Urinary bladder (tissue), 3 donors: ENCODE measurements at regions not wholly inside any gene's neighbourhood (a gene's known extent, or its start where the extent isn't known, plus 50 kb on each side); places are given as distances from the start of the nearest gene placed in this dataset.
"Not testable (repeated sequence)": the region's sequence is repeated elsewhere in the genome, so short reads cannot be mapped to it uniquely, and the experiment has no call there.

Experiments used
- DNase-seq: peaks from one replicate; pipeline ENCODE4 v3.0.0-alpha.2; 2015; ENCODE audit errors: extremely low spot score
- H3K27ac ChIP-seq: one replicate; pipeline ENCODE4 v1.5.1; 2013; ENCODE audit warnings: low read depth, mild to moderate bottlenecking, moderate library complexity
- H3K36me3 ChIP-seq: one replicate; pipeline ENCODE4 v1.6.1; 2013; ENCODE audit warnings: mild to moderate bottlenecking, moderate library complexity; ENCODE audit not compliant: insufficient read depth
- H3K4me1 ChIP-seq: one replicate; pipeline ENCODE4 v1.6.1; 2013; ENCODE audit warnings: mild to moderate bottlenecking, moderate library complexity; ENCODE audit not compliant: insufficient read depth
- H3K4me3 ChIP-seq: one replicate; pipeline ENCODE4 v1.5.1; 2013; ENCODE audit warnings: low read depth, low read length
- WGBS: extraction: QIAGEN DNeasy Blood & Tissue Kit; methylation state at CpG from one replicate; pipeline ENCODE4 v1.1.7; 2013; 5-methylcytosine and 5-hydroxymethylcytosine counted together
- donor health status: healthy with polysubstance abuse.
- donor health status: healthy.

- DNase-seq, result no peak
- no peaks in the 10 kb centered on the region for H3K36me3 ChIP-seq
- WGBS, result 88% methylated on average over 29 of the region's 29 CpGs
- no peak overlapping the region for H3K27ac ChIP-seq
- no peaks in the 10 kb centered on the region for H3K4me1 ChIP-seq
- no peak overlapping the region for H3K4me3 ChIP-seq
Measured at GRCh38 chr14:104305511-104306449, 167.4 kb downstream of the KIF26A start.

DNA sequence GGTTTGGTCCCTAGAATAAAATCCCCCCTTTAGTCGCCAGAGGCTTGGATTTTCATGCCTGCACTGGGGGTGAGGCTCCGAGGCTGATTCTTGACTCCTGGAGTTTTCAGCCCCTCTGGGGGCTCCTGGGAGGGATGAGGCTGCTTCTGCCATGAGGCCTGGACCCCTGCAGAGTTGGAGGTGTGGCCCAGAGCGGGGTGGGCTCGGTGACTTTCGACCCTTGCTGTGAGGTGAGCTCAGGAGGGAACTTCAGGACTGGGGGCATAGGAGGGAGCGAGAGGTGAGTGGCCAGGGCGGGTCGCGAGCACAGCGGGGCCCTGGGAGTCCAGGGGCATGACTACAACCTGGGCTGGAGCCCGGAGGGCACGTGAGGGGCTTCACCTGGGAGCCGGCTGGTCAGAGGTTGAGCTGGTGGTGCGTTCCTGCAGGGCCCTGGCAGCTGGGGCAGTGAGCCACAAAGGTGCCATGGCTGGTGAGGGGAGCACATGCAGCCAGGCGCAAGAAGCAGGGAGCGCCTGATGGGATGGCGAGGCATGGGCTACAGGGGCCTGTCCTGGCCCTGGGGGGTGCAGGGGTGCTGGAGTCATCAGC, 168.2 kb downstream of the KIF26A start:
- no peak for DNase-seq
- H3K36me3 ChIP-seq, result no peaks in the 10 kb centered on the region
- no peak overlapping the region for H3K27ac ChIP-seq
- WGBS, result 76% methylated on average over 17 of the region's 17 CpGs
- H3K4me3 ChIP-seq, result no peak overlapping the region
- H3K4me1 ChIP-seq, result no peaks in the 10 kb centered on the region

GRCh38 chr14:104307246-104307626, 168.8 kb downstream of the KIF26A start:
- Histone ChIP-seq H3K27ac (no peak overlapping the region), H3K36me3 (no peaks in the 10 kb centered on the region), H3K4me3 (no peak overlapping the region), H3K4me1 (no peaks in the 10 kb centered on the region)
- DNase-seq, result no peak
- WGBS, result 91% methylated on average over 7 of the region's 7 CpGs

- Histone ChIP-seq H3K36me3 (no peaks in the 10 kb centered on the region), H3K4me1 (no peaks in the 10 kb centered on the region), H3K27ac (no peak overlapping the region), H3K4me3 (no peak overlapping the region)
- WGBS, result 93% methylated on average over 25 of the region's 25 CpGs
- DNase-seq, result no peak
Measured at GRCh38 chr14:104307627-104308401, 169.4 kb downstream of the KIF26A start.

GRCh38 chr14:104308534-104308933, 170.1 kb downstream of the KIF26A start:
- 71% methylated on average over 10 of the region's 10 CpGs for WGBS
- DNase-seq, H3K36me3 ChIP-seq, H3K27ac ChIP-seq, H3K4me1 ChIP-seq, H3K4me3 ChIP-seq: not testable (repeated sequence)

GRCh38 chr14:104309657-104310369, 171.4 kb downstream of the KIF26A start:
- Histone ChIP-seq H3K4me3 (no peak overlapping the region), H3K27ac (no peak overlapping the region), H3K36me3 (no peaks in the 10 kb centered on the region), H3K4me1 (no peaks in the 10 kb centered on the region)
- no peak for DNase-seq
- WGBS, result 83% methylated on average over 8 of the region's 8 CpGs

- no peaks in the 10 kb centered on the region for H3K4me1 ChIP-seq
- WGBS, result 69% methylated on average over 4 of the region's 4 CpGs
- no peak for DNase-seq
- H3K4me3 ChIP-seq, result no peak overlapping the region
- H3K36me3 ChIP-seq, result no peaks in the 10 kb centered on the region
- no peak overlapping the region for H3K27ac ChIP-seq
Measured at GRCh38 chr14:104311358-104311757, 173.0 kb downstream of the KIF26A start.

DNA sequence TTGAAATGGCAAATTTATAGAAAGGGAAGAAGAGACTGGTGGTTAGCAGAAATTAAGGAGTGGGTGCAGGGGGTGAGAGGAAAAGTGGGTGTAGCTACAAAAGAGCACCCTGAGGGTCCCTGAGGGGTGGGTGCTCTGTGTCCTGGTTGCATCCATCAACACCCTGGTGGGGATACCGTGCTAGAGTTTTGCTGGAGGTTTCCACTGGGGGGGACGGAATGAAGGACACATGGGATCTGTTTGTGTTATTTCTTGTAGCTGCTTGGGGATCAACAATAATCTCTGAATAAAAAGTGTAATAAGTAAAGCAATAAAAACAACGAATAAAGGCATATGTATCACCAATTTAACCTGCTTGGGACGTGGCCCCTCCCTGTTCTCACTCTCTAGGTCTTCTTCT, 175.3 kb downstream of the KIF26A start:
- H3K4me1 ChIP-seq, result no peaks in the 10 kb centered on the region
- WGBS, result 76% methylated on average over 4 of the region's 4 CpGs
- H3K27ac ChIP-seq, result no peak overlapping the region
- H3K4me3 ChIP-seq, result no peak overlapping the region
- no peaks in the 10 kb centered on the region for H3K36me3 ChIP-seq
- no peak for DNase-seq

- no peak for DNase-seq
- no peaks in the 10 kb centered on the region for H3K4me1 ChIP-seq
- 86% methylated on average over 19 of the region's 19 CpGs for WGBS
- no peak overlapping the region for H3K27ac ChIP-seq
- no peak overlapping the region for H3K4me3 ChIP-seq
- no peaks in the 10 kb centered on the region for H3K36me3 ChIP-seq
Measured at GRCh38 chr14:104314251-104314941, 176.0 kb downstream of the KIF26A start.

GRCh38 chr14:104315169-104315568, 176.8 kb downstream of the KIF26A start:
- H3K4me1 ChIP-seq, result no peaks in the 10 kb centered on the region
- H3K27ac ChIP-seq, result no peak overlapping the region
- 81% methylated on average over 14 of the region's 14 CpGs for WGBS
- H3K36me3 ChIP-seq, result no peaks in the 10 kb centered on the region
- no peak overlapping the region for H3K4me3 ChIP-seq
- no peak for DNase-seq

GRCh38 chr14:104315625-104316024, 177.2 kb downstream of the KIF26A start:
- Histone ChIP-seq H3K27ac (no peak overlapping the region), H3K36me3 (no peaks in the 10 kb centered on the region), H3K4me1 (no peaks in the 10 kb centered on the region), H3K4me3 (no peak overlapping the region)
- 88% methylated on average over 2 of the region's 2 CpGs for WGBS
- no peak for DNase-seq

GRCh38 chr14:104316121-104316722, 177.8 kb downstream of the KIF26A start:
- DNase-seq, result no peak
- no peaks in the 10 kb centered on the region for H3K4me1 ChIP-seq
- no peaks in the 10 kb centered on the region for H3K36me3 ChIP-seq
- H3K27ac ChIP-seq, result no peak overlapping the region
- H3K4me3 ChIP-seq, result no peak overlapping the region
- 89% methylated on average over 20 of the region's 20 CpGs for WGBS
